ENCODE measurements at regions not wholly inside any gene's neighbourhood (a gene's known extent, or its start where the extent isn't known, plus 50 kb on each side); places are given as distances from the start of the nearest gene placed in this dataset.
"Not testable (repeated sequence)": the region's sequence is repeated elsewhere in the genome, so short reads cannot be mapped to it uniquely, and the experiment has no call there.

- DNase-seq (ENCODE audit: low read depth in 4 of 4, low spot score in 1 of 4), result no peak
These were observed 1494.5 kb downstream of the SLITRK5 start for GRCh38 chr13:89165685-89166084.

DNA sequence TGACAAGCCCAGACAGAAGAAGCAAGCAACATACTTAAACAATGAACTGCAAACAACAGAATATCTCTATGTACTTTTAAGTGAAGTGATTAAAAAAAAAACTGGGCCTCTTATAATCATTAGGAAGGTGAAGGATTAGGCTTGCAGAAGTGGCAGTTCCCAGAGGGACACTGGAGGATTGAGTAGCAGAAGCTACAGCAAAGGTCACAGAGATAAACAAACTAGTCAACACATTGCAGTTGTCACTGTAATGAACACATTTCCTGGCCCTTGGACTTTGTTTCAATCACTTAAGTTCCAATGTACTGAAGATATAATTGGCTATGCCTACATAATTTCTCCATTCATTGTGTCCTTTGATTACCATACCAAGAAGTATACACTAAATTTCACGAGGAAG lies 1498.8 kb downstream of the SLITRK5 start:
- DNase-seq (ENCODE audit: low read depth in 4 of 4, low spot score in 1 of 4), result no peak

DNA sequence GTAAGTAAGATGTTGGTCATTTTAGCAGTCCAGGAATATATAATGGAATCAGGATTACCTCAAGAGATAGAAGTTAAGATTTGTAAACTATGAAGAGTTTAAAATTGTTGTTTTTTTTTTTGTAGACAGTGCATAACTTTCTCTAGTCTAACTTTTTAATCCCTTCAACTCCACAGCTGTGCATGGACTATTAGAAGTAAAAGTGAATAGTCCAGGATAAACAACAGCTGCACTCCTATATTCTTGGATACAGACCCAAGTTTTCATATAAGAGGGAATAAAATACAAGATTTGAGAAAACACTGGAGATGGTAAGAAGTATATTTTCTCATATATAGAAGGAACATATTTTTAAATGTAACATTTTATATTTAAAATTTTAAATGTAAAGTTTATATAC lies 1509.9 kb downstream of the SLITRK5 start:
- no peak for DNase-seq (ENCODE audit: low read depth in 4 of 4, low spot score in 1 of 4)

- no peak for DNase-seq (ENCODE audit: low read depth in 4 of 4, low spot score in 1 of 4)
These were observed 1528.0 kb downstream of the SLITRK5 start for GRCh38 chr13:89199138-89199537.

DNA sequence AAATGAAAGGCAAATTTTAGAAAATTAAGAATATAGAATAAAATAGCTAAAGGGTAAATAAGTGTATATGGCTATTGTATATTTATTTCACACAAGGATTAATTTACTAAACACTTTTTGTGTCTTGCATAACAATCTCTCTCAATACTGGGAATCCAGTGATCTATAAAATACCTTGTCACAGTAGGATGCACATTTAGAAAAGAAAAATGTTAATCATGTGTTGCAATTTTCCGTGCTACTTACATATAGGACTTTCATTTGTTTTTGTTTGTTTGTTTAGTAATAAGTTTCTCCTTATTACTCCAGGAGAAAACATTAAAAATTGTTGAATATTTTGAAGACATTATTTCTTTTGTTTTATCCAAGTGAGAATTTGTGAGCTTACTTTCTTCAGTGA lies 1533.3 kb downstream of the SLITRK5 start:
- DNase-seq (ENCODE audit: low read depth in 4 of 4, low spot score in 1 of 4), result no peak

DNA sequence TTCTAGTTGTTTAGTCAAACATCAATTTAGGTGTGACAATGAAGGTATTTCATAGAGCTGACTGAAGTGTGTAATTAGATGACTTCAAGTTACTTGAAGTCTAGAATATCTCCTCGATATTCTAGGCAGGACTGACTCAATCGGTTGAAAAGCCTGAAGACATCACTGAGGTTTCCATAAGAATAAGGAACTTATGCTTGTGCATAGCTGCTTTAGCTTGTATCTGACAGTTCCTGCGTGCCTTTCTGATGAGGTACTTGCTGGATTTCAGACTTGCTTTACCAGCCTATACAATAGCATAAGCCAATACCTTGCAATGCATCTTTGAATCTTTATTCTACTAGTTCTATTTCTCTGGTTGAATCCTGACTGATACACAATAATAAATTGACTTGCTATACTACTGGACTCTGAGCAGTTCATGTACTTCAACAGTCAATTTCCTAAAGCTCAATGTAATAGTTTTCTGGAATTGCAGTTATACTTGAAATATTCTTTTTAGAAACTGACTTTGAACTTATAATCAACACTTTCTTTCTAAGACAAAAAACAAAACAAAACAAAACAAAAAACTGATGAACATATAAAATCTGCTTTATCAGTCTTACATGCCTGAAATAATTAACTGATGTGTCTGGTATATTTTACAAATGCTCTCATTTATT lies 1534.8 kb downstream of the SLITRK5 start:
- no peak for DNase-seq (ENCODE audit: low read depth in 4 of 4, low spot score in 1 of 4)

- DNase-seq (ENCODE audit: low read depth in 4 of 4, low spot score in 1 of 4), result no peak
These were observed 1541.0 kb downstream of the SLITRK5 start for GRCh38 chr13:89212186-89212585.

DNA sequence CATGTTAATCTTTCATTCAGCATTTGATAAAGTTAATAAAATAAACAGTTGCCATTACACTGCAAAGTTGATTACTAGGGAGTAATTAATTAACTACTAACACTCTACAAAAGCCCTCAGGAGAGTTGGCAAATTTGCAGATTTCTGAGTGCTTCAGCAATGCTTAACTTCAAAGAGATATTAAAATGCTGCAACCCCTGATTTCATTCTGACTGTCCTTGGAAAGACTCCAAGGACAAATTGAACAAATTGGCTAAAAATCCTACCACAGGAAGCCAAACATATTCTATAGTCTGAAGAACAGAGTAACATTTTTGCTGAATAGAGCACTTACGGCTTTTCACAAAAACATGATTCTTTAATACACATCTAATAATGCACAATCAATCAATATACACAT lies 1543.0 kb downstream of the SLITRK5 start:
- no peak for DNase-seq (ENCODE audit: low read depth in 4 of 4, low spot score in 1 of 4)

DNA sequence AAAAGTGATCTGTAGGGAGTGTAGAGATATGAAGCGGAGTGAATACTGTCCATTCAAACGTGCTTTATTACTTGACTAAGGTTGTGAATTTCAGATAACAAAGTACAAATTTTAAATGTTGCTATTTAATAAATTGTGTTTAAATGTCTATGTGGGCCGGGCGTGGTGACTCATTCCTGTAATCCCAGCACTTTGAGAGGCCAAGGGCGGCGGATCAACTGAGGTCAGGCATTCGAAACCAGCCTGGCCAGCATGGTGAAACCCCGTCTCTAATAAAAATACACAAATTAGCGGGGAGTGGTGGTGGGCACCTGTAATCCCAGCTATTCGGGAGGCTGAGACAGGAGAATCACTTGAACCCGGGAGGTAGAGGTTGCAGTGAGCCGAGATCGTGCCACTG lies 1544.1 kb downstream of the SLITRK5 start:
- not testable (repeated sequence) for DNase-seq (ENCODE audit: low read depth in 4 of 4, low spot score in 1 of 4)

DNA sequence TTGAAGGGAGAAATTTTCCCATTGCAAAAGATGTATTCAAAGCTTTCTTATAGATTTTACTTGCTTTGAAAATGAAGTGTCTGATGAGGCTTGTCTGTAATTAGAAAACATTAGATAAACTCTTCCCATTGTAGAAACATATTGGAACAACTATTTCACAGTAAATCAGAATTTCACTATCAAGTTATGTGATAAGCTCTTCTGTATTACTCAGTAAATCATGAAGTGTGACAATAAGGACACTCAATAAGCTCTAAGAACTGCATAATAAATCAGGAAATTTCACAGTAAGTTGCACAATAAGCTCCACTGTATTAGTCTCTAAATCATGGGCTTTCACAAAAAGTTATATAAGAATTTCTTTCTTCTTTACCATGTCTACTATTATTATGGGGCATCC lies 1546.6 kb downstream of the SLITRK5 start:
- DNase-seq (ENCODE audit: low read depth in 4 of 4, low spot score in 1 of 4), result no peak

DNA sequence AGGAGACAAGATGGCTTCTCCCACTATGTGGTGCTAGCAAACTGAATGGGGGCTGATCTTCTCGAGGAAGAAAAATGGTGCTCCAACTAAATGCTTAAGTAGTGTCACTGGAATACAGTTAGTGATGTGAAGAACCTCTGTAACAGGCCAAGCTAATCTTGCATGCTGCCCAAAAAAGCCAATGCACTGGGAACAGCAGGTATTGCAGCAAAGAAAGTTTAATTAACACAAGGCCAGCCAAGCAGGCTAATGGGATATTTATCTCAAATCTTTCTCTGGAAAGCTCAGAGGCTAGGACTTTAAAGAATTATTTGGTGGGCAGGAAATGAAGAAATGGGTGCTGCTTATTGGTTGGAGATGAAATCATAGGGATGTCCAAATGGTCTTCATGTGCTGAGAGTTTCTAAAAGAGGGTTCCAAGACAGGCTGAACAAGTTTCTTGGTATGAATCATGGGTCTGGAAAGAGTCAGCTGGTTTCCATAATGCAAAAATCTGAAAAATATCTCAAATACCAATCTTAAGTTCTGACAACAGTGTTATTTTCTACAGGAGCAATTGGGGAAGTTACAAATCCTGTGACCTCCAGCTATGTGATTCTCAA lies 1550.5 kb downstream of the SLITRK5 start:
- no peak for DNase-seq (ENCODE audit: low read depth in 4 of 4, low spot score in 1 of 4)

DNA sequence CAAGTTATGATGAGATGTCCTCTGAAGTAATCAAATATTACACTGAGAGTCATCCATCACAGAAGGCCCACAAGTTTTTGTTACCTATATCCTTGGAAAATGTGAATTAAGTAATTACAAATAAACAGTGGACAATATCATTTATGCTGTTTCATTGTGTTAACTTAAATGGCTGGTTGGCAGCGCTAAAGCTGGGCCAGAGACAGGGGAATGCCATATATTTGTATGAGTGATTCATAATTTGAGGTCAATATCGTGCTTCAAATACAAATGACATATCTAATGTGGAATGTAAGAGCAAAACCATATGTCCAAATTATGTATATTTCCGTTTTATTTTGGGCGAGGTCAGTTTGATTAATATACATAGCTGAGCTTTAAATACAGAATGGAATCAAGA lies 1556.2 kb downstream of the SLITRK5 start:
- no peak for DNase-seq (ENCODE audit: low read depth in 4 of 4, low spot score in 1 of 4)

DNA sequence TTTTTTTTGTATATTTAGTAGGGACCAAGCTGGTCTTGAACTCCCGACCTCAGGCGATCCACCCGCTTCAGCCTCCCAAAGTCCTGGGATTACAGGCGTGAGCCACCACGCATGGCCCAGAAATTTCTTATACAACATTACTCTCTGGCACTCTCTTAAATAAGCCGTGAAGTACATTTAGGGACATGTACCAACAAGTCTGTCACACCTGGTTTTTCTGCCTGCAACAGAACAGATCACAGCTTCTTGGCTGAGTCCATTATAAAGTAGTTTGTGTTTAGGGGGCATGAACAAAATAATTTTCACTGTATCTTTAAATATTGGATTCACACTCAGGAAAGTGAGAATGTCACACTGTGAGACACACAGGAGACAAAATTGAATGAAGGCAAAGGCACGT lies 1567.3 kb downstream of the SLITRK5 start:
- DNase-seq (ENCODE audit: low read depth in 4 of 4, low spot score in 1 of 4), result no peak

- no peak for DNase-seq (ENCODE audit: low read depth in 4 of 4, low spot score in 1 of 4)
These were observed 1568.4 kb downstream of the SLITRK5 start for GRCh38 chr13:89239361-89240127.

GRCh38 chr13:89255844-89256406 lies 1584.8 kb downstream of the SLITRK5 start:
- DNase-seq (ENCODE audit: low read depth in 4 of 4, low spot score in 1 of 4), result no peak

DNA sequence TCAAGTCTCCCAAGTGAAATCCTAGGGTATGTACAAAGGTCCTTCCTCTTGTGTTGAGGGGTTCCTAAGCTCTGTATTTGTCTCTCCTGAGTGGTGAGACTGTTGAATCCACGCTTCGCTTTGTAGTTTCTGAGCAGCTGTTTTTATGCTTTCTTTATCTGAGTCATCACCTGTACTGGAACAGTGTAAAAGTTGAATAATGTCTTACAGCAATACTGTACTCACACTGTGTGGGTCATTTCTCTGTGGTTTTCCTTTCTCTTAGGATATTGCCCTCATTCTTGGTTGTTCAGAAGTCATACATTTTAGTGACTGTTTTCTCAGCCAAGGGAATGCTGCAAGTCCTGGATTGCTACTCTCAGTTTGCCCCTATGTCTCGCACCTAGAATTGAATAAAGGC lies 1596.6 kb downstream of the SLITRK5 start:
- DNase-seq (ENCODE audit: low read depth in 4 of 4, low spot score in 1 of 4), result no peak

GRCh38 chr13:89269737-89270136 lies 1598.6 kb downstream of the SLITRK5 start:
- DNase-seq (ENCODE audit: low read depth in 4 of 4, low spot score in 1 of 4), result no peak

DNA sequence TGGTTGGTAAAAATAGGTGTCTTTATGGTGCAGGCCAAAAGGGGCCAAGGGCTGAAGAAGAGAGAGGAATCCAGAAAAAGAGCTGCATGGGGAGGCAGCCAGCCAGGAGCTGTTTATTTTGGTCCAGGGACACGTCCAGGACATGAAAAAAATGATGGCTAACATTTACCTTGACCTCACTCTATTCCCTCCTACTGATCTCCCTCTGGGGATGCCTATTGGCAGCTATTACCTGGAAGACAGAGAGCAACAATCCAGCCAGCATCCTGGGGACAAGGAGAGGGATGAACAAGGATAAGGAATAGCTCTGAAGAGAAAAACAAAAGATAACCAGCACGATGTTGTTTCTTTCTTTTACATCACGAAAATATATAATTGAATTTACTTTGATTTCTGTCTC lies 1599.6 kb downstream of the SLITRK5 start:
- no peak for DNase-seq (ENCODE audit: low read depth in 4 of 4, low spot score in 1 of 4)

DNA sequence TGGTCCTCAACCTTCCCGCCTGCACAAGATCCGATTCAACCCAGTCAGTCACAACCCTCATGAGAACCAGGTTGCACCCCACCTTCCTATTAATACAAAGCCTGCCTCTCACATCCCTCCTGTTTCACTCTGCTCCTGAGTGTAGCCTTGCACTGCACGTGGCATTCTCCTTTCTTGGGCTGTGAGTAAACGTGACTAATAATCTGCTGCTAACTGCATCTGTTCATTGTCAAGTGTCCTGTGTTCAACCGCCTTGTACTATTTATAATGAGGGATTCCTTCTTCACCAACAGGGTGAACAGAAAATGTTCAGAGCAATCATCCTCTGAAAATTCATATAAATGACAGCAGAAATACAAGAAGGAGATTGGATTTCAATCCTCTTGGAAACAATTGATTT lies 1608.2 kb downstream of the SLITRK5 start:
- DNase-seq (ENCODE audit: low read depth in 4 of 4, low spot score in 1 of 4), result no peak

- DNase-seq (ENCODE audit: low read depth in 4 of 4, low spot score in 1 of 4), result no peak
These were observed 1610.2 kb downstream of the SLITRK5 start for GRCh38 chr13:89281331-89281730.

DNA sequence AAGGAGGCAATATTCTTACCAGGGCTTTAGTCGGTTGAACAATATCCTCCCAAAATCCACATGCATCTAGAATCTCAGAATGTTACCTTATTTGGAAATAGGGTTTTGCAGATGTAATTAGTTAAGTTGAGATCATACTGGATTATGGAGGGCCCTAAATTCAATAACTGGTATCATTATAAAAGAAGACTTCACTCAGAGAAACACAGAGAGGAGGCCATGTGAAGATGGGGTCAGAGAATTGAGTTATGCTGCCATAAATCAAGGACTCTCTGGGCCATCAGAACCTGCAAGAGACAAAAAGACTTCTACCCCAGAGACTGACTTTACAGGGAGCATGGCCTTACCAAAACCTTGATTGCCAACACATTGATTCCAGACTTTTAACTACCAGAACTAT lies 1611.1 kb downstream of the SLITRK5 start:
- DNase-seq (ENCODE audit: low read depth in 4 of 4, low spot score in 1 of 4), result no peak

GRCh38 chr13:89287381-89287780 lies 1616.2 kb downstream of the SLITRK5 start:
- DNase-seq (ENCODE audit: low read depth in 4 of 4, low spot score in 1 of 4), result no peak
